ENCODE measurements at regions not wholly inside any gene's neighbourhood (a gene's known extent, or its start where the extent isn't known, plus 50 kb on each side); places are given as distances from the start of the nearest gene placed in this dataset.

DNA sequence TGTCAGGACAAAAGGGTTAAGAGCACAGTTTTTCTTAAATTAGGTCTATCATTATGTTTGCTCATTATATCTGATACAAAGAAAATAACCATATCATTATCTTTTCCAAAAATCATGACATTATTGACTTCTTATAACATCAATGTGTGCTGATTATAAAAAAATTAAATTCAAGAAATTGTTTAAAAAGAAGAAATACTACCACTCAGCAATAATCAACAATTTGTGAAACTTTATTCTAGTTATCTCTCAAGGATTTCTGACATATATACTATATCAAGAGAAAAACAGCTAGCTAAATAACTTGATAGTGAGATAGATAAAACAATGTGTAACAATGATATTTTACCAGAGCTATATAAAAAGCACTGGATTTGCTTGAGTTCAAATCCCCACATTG lies 360.7 kb upstream of the PHF14 start:
- CTCF ChIA-PET, result no interaction called here
- intact Hi-C loops (cut with micrococcal nuclease; ENCODE audit: unreplicated experiment), result no loop called here

DNA sequence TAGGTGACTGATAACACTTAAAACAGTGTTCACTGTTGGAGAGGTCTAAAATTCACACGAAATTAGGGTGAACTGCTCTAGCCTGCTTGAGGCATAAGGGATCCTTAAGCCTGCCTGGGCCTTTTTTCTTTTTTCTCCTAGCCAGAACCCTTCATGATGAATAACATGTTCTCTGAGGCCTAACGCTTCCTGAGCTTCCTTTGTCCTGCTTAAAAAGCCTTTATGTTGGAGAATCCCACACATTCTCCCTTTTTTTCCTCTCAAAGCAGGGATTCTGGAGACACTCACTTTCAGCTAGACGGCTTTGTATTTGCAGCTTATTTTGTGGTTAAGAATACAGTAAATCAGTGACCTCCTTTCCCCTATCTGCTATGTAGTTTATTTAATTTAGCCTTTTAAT lies 354.7 kb upstream of the PHF14 start:
- Histone ChIP-seq H3K27ac (no peak overlapping the region), H4K20me1 (ENCODE audit: insufficient read depth) (no peaks in the 10 kb centered on the region), H3K4me3 (no peak overlapping the region), H3K79me2 (ENCODE audit: low read depth) (no peaks in the 10 kb centered on the region), H3K27me3 (ENCODE audit: insufficient read depth, low read depth) (no peaks in the 10 kb centered on the region), H2AFZ (no peak overlapping the region), H3K4me1 (replicated peaks; ENCODE audit: insufficient read depth) (no peaks in the 10 kb centered on the region), H3K36me3 (ENCODE audit: low read depth) (no peaks in the 10 kb centered on the region), H3F3A (ENCODE audit: insufficient read depth, low read depth) (no peaks in the 10 kb centered on the region), H3K9me2 (ENCODE audit: insufficient read depth) (0 out of 2 replicates have a peak, but pooled peaks cover 3% of the 10 kb centered on the region), H3K9me3 (ENCODE audit: insufficient read depth, low read depth) (no peaks in the 10 kb centered on the region), H3K4me2 (no peak overlapping the region)
- no TSS peak for BruUV-seq (replicated peaks)
- ChIA-PET POLR2A (ENCODE audit: unreplicated experiment) (no interaction called here), CTCF (no interaction called here)
- DNase-seq, result no peak
- TF ChIP-seq, protein P1, sequence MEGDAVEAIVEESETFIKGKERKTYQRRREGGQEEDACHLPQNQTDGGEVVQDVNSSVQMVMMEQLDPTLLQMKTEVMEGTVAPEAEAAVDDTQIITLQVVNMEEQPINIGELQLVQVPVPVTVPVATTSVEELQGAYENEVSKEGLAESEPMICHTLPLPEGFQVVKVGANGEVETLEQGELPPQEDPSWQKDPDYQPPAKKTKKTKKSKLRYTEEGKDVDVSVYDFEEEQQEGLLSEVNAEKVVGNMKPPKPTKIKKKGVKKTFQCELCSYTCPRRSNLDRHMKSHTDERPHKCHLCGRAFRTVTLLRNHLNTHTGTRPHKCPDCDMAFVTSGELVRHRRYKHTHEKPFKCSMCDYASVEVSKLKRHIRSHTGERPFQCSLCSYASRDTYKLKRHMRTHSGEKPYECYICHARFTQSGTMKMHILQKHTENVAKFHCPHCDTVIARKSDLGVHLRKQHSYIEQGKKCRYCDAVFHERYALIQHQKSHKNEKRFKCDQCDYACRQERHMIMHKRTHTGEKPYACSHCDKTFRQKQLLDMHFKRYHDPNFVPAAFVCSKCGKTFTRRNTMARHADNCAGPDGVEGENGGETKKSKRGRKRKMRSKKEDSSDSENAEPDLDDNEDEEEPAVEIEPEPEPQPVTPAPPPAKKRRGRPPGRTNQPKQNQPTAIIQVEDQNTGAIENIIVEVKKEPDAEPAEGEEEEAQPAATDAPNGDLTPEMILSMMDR (conservative IDR thresholded peaks at IDR 0.05), result no peak
- no peak for TF ChIP-seq EZH2 (IDR thresholded peaks at IDR 0.05; ENCODE audit: low read depth)
- intact Hi-C loops (cut with micrococcal nuclease; ENCODE audit: unreplicated experiment), result no loop called here

More for the DNA sequence above, 360.7 kb upstream of the PHF14 start:
- DNase-seq, result no peak
- no peak overlapping the region for H2AFZ ChIP-seq
- no peaks in the 10 kb centered on the region for H3K9me3 ChIP-seq (ENCODE audit: insufficient read depth, low read depth)
- no TSS peak for BruUV-seq (replicated peaks)
- H3K79me2 ChIP-seq (ENCODE audit: low read depth), result no peaks in the 10 kb centered on the region
- H3F3A ChIP-seq (ENCODE audit: insufficient read depth, low read depth), result no peaks in the 10 kb centered on the region
- H3K4me3 ChIP-seq, result no peak overlapping the region
- TF ChIP-seq EZH2 (IDR thresholded peaks at IDR 0.05; ENCODE audit: low read depth), result no peak
- TF ChIP-seq, protein P1 (conservative IDR thresholded peaks at IDR 0.05), result no peak
- no peak overlapping the region for H3K4me2 ChIP-seq
- no peak overlapping the region for H3K27ac ChIP-seq
- 0 out of 2 replicates have a peak, but pooled peaks cover 3% of the 10 kb centered on the region for H3K9me2 ChIP-seq (ENCODE audit: insufficient read depth)
- H3K27me3 ChIP-seq (ENCODE audit: insufficient read depth, low read depth), result no peaks in the 10 kb centered on the region
- no peaks in the 10 kb centered on the region for H3K4me1 ChIP-seq (replicated peaks; ENCODE audit: insufficient read depth)
- no peaks in the 10 kb centered on the region for H3K36me3 ChIP-seq (ENCODE audit: low read depth)
- POLR2A ChIA-PET (ENCODE audit: unreplicated experiment), result no interaction called here
- H4K20me1 ChIP-seq (ENCODE audit: insufficient read depth), result no peaks in the 10 kb centered on the region

DNA sequence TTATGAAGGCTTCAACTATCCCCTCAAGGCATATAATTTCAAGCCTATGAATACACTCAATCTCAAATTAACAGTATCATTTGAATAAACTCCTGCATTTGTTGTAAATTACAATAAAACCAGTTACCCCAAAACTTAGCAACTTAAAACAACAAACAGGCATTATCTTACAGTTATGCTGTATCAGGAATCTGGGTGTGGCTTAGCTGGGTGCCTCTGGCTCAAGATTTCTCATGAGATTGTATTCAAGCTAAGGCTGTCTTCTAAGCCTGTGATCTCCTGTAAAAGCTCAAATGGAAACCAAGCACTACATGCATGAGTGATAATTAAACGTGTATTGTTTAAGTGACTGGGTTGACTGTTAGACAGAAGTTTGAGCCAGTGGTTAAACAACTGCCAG lies 341.0 kb upstream of the PHF14 start:
- BruUV-seq (replicated peaks), result no TSS peak
- no peaks in the 10 kb centered on the region for H3K79me2 ChIP-seq (ENCODE audit: low read depth)
- H3F3A ChIP-seq (ENCODE audit: insufficient read depth, low read depth), result no peaks in the 10 kb centered on the region; the same call in 1 of the 2 replicates
- H3K9me3 ChIP-seq (ENCODE audit: insufficient read depth, low read depth), result no peaks in the 10 kb centered on the region
- no peak overlapping the region for H2AFZ ChIP-seq
- H3K9me2 ChIP-seq (ENCODE audit: insufficient read depth), result no peaks in the 10 kb centered on the region
- H3K4me3 ChIP-seq, result no peak overlapping the region
- no peak overlapping the region for H3K4me2 ChIP-seq
- TF ChIP-seq, protein P1 (conservative IDR thresholded peaks at IDR 0.05), result no peak
- TF ChIP-seq EZH2 (IDR thresholded peaks at IDR 0.05; ENCODE audit: low read depth), result no peak
- intact Hi-C loops (cut with micrococcal nuclease; ENCODE audit: unreplicated experiment), result no loop called here
- no peaks in the 10 kb centered on the region for H3K27me3 ChIP-seq (ENCODE audit: insufficient read depth, low read depth)
- no peaks in the 10 kb centered on the region for H3K36me3 ChIP-seq (ENCODE audit: low read depth)
- CTCF ChIA-PET, result no interaction called here
- H3K4me1 ChIP-seq (replicated peaks; ENCODE audit: insufficient read depth), result no peaks in the 10 kb centered on the region
- POLR2A ChIA-PET (ENCODE audit: unreplicated experiment), result no interaction called here
- no peak overlapping the region for H3K27ac ChIP-seq
- no peaks in the 10 kb centered on the region for H4K20me1 ChIP-seq (ENCODE audit: insufficient read depth)
- no peak for DNase-seq
